ENCODE measurements at regions not wholly inside any gene's neighbourhood (a gene's known extent, or its start where the extent isn't known, plus 50 kb on each side); places are given as distances from the start of the nearest gene placed in this dataset.

GRCh38 chr11:92768121-92768840 is 201.2 kb upstream of the MTNR1B start:
- DNase-seq (ENCODE audit: low spot score) (no peak), ATAC-seq (ENCODE audit: insufficient number of reproducible peaks, low FRiP score, low read depth) (no peak)
- H3K4me3 ChIP-seq = no peak overlapping the region
- TF ChIP-seq, protein P1, sequence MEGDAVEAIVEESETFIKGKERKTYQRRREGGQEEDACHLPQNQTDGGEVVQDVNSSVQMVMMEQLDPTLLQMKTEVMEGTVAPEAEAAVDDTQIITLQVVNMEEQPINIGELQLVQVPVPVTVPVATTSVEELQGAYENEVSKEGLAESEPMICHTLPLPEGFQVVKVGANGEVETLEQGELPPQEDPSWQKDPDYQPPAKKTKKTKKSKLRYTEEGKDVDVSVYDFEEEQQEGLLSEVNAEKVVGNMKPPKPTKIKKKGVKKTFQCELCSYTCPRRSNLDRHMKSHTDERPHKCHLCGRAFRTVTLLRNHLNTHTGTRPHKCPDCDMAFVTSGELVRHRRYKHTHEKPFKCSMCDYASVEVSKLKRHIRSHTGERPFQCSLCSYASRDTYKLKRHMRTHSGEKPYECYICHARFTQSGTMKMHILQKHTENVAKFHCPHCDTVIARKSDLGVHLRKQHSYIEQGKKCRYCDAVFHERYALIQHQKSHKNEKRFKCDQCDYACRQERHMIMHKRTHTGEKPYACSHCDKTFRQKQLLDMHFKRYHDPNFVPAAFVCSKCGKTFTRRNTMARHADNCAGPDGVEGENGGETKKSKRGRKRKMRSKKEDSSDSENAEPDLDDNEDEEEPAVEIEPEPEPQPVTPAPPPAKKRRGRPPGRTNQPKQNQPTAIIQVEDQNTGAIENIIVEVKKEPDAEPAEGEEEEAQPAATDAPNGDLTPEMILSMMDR (IDR thresholded peaks at IDR 0.05) = no peak
- no peaks in the 10 kb centered on the region for H3K27me3 ChIP-seq (replicated peaks; ENCODE audit: insufficient read depth)
- H3K27ac ChIP-seq = no peak overlapping the region
- H3K9me3 ChIP-seq = no peaks in the 10 kb centered on the region
- H3K4me1 ChIP-seq (ENCODE audit: control insufficient read depth in 1 of 2, low read depth in 2 of 2) = peaks cover 0 to 12% of the 10 kb centered on the region in 2 donors
- no peaks in the 10 kb centered on the region for H3K36me3 ChIP-seq

DNA sequence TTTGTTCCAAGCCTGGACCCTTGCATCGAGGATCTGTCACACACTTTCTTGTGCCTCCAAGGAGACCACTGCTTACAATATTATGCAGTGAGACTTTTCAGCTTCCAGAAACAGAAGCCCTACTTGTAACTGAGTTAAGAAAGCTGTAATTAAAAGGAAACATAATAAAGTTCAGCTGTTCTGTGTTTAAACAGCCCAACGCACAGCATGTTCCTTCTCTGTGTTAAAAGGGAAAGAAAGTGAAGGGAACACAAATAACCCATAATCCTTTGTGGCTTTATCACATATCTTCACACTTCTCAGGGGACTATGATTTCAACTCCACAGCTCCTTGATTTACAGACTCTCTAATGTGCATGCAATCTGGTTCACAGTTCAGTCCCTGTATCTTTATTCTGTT is 200.3 kb upstream of the MTNR1B start:
- H3K4me3 ChIP-seq = no peak overlapping the region
- no peaks in the 10 kb centered on the region for H3K9me3 ChIP-seq
- ATAC-seq (ENCODE audit: insufficient number of reproducible peaks, low FRiP score, low read depth) (no peak), DNase-seq (ENCODE audit: low spot score) (no peak)
- TF ChIP-seq, protein P1 (IDR thresholded peaks at IDR 0.05) = no peak
- no peaks in the 10 kb centered on the region for H3K36me3 ChIP-seq
- peaks cover 0 to 12% of the 10 kb centered on the region in 2 donors for H3K4me1 ChIP-seq (ENCODE audit: control insufficient read depth in 1 of 2, low read depth in 2 of 2)
- no peaks in the 10 kb centered on the region for H3K27me3 ChIP-seq (replicated peaks; ENCODE audit: insufficient read depth)
- H3K27ac ChIP-seq = no peak overlapping the region

DNA sequence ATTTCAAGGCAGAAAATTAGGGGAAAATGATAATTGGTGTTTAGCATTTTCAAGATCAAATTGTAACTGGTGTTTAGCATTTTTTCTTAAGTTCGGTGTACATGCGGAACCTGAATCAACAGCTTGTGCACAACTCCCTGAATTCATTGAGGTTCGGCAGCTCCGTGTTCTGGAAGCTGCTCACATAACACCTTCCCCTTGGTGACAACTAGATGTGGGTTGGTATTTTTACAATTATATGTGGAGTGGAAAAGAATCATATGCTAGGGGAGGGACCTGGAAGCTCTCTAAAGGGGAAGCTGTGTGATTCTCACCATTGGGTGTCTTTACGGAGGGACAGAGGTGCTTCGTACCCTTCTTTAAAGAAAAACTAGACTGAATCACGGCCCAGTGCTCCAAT is 199.0 kb upstream of the MTNR1B start:
- TF ChIP-seq, protein P1 (IDR thresholded peaks at IDR 0.05) = no peak
- ATAC-seq (ENCODE audit: insufficient number of reproducible peaks, low FRiP score, low read depth) (no peak), DNase-seq (ENCODE audit: low spot score) (no peak)
- Histone ChIP-seq H3K4me3 (no peak overlapping the region), H3K4me1 (ENCODE audit: control insufficient read depth in 1 of 2, low read depth in 2 of 2) (peaks cover 0 to 12% of the 10 kb centered on the region in 2 donors), H3K36me3 (no peaks in the 10 kb centered on the region), H3K9me3 (no peaks in the 10 kb centered on the region), H3K27ac (no peak overlapping the region), H3K27me3 (replicated peaks; ENCODE audit: insufficient read depth) (no peaks in the 10 kb centered on the region)

GRCh38 chr11:92770981-92771380 is 198.5 kb upstream of the MTNR1B start:
- peaks cover 0 to 8% of the 10 kb centered on the region in 2 donors for H3K4me1 ChIP-seq (ENCODE audit: control insufficient read depth in 1 of 2, low read depth in 2 of 2)
- TF ChIP-seq, protein P1 (IDR thresholded peaks at IDR 0.05) = no peak
- ATAC-seq (ENCODE audit: insufficient number of reproducible peaks, low FRiP score, low read depth) = no peak

GRCh38 chr11:92771701-92772100 is 197.8 kb upstream of the MTNR1B start:
- Histone ChIP-seq H3K4me3 (no peak overlapping the region), H3K27ac (no peak overlapping the region), H3K9me3 (no peaks in the 10 kb centered on the region), H3K4me1 (ENCODE audit: control insufficient read depth in 1 of 2, low read depth in 2 of 2) (peaks cover 0 to under 1% of the 10 kb centered on the region in 2 donors), H3K27me3 (replicated peaks; ENCODE audit: insufficient read depth) (no peaks in the 10 kb centered on the region), H3K36me3 (no peaks in the 10 kb centered on the region)
- TF ChIP-seq, protein P1 (IDR thresholded peaks at IDR 0.05) = no peak
- DNase-seq (ENCODE audit: low spot score) = no peak
- no peak for ATAC-seq (ENCODE audit: insufficient number of reproducible peaks, low FRiP score, low read depth)

More at GRCh38 chr11:92770981-92771380, 198.5 kb upstream of the MTNR1B start:
- no peak for DNase-seq (ENCODE audit: low spot score)
- Histone ChIP-seq H3K4me3 (no peak overlapping the region), H3K9me3 (no peaks in the 10 kb centered on the region), H3K27me3 (replicated peaks; ENCODE audit: insufficient read depth) (no peaks in the 10 kb centered on the region), H3K27ac (no peak overlapping the region), H3K36me3 (no peaks in the 10 kb centered on the region)

All from thoracic aorta (tissue), 2 donors.